ENCODE measurements at regions not wholly inside any gene's neighbourhood (a gene's known extent, or its start where the extent isn't known, plus 50 kb on each side); places are given as distances from the start of the nearest gene placed in this dataset.

- no peak for DNase-seq (ENCODE audit: low spot score)
Measured at GRCh38 chr1:115577513-115577912, 64.3 kb upstream of the VANGL1 start.

- no peak for DNase-seq (ENCODE audit: low spot score)
Measured at GRCh38 chr1:115575661-115576060, 66.1 kb upstream of the VANGL1 start.

DNA sequence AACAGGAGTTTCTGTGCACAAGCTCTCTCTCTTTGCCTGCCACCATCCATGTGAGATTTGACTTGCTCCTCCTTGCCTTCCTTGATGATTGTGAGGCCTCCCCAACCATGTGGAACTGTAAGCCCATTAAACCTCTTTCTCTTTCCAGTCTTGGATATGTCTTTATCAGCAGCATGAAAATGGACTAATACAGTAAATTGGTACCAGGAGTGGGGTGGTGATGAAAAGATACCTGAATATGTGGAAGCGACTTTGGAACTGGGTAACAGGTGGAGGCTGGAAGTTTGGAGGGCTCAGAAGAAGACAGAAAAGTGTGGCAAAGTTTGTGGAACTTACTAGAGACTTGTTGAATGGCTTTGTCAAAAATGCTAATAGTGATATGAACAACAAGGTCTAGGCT, 69.1 kb upstream of the VANGL1 start:
- no peak for DNase-seq (ENCODE audit: low spot score)

GRCh38 chr1:115567431-115567830, 74.3 kb upstream of the VANGL1 start:
- no peak for DNase-seq (ENCODE audit: low spot score)

DNA sequence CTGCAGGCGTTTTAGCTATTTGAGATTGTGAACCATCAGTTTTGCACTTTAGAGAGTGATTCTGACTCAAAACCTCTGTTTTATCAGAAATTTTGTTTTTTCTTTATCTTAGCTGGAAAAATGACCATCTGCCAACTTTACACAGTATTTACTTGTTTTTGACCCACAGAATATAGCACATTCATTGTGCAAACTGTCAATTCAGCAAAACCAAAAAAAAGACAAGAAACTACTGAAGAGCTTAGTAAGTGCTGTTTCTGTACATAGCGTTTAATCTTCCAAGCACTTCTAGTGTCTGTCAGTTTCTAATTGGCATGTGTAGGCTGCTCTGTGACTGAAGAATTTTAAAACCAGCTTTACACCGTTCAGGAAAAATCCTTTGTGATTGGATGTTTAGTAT, 76.0 kb upstream of the VANGL1 start:
- no peak for DNase-seq (ENCODE audit: low spot score)

DNA sequence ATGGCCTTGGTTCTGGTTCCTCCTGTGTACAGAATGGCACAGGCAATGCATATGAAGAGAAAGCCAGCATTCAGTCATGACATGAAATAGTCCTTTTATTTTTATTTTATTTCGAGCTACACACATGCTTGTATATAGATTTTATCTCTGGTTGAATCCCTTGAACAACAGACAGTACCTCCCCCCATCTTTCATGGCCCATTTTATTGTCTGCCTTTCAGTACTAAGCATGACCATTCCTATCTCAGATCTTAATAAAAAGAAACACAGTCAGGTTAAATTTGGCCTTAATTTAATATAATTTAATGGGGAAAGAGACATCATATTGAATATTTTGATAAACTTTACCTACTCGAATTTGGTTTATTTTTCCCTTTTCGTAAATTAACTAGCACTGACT, 76.4 kb upstream of the VANGL1 start:
- no peak for DNase-seq (ENCODE audit: low spot score)

DNA sequence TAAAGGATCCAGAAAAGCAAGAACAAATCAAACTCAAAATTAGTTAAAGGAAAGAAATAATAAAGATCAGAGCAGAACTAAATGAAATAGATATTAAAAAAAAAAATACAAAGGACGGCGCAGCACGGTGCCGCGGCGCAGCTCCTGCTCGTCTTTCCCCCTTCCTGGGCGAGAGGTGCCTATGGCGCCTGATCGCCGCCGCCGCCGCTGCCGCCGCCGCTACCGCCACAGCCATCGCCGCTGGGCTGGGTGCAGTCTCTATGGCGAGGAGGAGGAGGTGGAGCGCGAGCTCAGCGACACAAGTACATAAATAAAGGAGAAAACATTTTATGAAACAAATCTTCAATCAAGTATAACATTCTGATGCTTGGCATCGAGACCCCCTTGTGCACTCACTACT, 77.6 kb upstream of the VANGL1 start:
- DNase-seq (ENCODE audit: low spot score), result no peak

GRCh38 chr1:115560027-115560426, 81.7 kb upstream of the VANGL1 start:
- no peak for DNase-seq (ENCODE audit: low spot score)

GRCh38 chr1:115558275-115558674, 83.5 kb upstream of the VANGL1 start:
- no peak for DNase-seq (ENCODE audit: low spot score)

DNA sequence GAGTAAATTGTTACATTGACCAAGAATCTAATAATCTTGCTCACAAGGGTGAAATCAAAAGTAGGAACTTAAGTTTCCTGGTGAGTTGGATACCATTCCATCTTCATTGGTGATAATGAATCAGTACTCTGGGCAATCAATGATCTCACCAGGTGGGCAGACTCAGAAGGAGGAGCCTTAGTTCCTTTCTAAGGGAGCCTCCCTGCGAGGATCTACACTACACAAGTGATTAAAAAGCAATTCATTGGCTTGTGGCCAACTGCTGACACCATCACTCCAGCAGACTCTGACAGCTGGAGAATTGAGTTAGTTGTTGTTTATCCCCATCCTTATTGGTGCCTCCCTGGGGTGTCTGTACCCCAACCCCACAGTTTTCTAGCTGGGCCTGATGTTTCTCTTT, 84.1 kb upstream of the VANGL1 start:
- DNase-seq (ENCODE audit: low spot score), result no peak

DNA sequence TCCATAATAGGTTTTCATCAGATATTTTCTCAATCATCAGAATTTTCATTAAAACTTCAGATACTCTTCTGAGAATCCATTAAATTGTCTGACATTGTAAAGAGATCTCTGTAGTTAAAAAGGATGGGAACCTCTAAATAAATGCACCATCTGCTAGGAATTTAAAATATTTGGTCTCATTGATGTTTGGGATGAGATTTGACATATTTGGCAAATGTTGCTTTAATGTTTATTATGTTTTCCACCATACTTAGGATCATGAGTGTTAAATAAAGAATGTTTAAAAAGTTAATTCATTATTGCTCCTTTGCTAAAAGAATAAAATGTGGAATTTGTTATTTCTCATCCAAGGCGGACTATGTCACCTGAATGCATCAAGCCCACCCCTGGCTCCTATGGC, 85.5 kb upstream of the VANGL1 start:
- no peak for DNase-seq (ENCODE audit: low spot score)

DNA sequence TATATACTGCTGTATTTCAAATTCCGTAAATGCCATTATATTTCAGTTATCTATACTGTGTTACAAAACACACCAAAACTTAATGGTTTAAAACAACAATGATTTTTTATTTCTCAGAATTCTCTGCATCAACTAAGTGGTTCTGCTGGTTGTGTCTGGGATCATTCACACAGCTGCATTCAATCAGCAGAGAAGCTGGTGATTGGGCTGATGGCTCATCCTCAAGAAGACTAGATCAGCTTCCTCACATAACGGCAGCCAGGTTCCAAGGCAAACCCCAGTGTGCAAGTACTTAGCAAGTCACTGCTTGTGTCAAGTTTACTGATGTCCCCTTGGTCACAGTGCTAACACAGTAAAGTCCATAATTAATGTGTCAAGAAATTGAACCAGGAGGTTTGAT, 86.3 kb upstream of the VANGL1 start:
- no peak for DNase-seq (ENCODE audit: low spot score)

DNA sequence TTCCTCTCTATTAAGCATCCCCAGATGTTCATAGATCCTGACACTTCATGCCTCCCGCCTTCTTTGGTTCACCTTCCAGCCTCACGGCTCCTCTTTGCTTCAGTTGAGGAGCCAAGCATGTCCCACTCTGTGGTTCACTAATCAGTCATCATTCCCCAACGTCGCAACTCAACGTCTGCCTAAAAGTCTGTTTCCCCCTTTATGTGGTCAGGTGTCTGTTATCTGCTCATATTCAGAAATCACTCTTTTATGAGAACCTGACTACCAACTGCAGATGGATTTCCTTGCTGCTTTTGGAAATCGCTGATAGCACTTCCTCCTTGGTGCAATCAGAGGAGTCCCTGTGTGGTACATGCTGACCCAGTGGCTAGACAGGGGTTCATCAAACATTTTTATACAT, 94.1 kb upstream of the VANGL1 start:
- DNase-seq (ENCODE audit: low spot score), result no peak

GRCh38 chr1:115546846-115547245, 94.9 kb upstream of the VANGL1 start:
- no peak for DNase-seq (ENCODE audit: low spot score)

DNA sequence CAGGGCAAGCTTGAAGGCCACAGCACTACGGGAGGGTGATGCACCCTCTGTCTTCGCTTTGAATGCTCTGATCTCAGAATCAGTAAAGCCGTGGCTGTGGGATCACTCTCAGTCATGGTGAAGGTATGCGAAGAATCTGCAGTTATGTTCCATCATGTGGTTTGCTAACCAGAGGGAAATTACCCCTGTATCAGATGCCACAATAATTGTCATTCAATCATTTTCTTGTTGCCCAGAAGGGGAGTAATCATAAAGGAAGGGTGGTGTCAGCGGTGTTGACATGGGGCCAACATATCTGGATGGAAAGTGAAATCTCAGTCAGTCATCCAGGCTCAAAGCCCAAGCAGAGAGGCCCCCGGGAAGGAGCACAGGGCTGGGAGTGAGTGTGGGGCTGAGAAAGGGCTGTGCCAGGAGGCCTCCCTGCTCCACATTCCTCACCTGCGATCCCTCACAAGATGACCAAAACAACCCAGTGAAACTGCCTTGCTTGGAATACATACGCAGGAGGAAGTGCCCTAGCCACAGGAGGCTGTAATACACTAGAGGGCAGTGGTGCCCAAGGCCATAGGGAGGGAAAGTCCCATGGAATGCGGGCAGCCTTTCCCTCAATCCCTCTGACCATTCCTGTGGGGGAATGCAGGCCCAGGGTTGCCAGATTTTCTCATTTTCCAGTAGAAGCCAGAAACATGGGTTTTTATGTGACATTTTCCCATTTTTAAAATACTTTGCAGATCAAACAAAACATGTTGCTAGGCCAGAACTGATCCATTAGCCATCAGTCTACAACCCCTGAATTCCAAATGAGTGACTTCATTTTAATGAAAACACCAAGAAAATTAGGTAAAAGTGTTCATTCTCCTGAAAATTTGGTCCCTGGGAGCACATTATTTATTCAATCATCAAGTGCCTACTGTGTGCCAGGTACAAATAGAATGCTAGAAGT, 95.7 kb upstream of the VANGL1 start:
- peak; percentile 73 for DNase-seq (ENCODE audit: low spot score)

DNA sequence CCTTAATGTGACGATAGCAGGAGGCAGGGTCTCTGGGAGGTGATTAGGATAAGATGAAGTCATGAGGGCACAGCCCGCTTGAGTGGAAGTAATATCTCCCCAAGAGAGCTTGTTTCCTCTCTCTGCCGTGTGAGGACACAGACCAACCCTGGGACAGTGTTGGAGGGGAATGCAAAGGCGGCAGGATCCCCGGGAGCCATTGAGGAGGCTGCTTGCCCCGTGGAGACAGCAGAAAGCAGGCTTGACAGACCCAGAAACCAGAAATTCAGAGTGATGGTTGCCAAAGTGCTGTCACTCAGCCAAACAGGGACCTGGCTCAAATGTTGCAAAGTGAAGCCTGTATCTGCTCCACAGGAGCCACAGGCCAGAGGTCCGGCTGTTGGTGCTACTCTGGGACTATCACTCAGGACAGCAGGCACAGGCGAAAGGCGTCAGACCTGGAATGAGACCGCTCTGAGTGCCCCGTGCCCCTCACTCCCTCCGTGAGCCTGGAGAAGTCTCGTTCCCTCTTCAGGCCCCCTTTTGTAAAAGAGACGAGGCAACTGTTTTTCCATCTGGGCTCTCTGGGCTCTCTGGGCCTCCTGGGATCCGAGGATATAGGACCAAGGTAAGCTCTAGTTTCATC, 96.6 kb upstream of the VANGL1 start:
- DNase-seq (ENCODE audit: low spot score), result no peak

- DNase-seq (ENCODE audit: low spot score), result no peak
Measured at GRCh38 chr1:115544131-115544530, 97.6 kb upstream of the VANGL1 start.

DNA sequence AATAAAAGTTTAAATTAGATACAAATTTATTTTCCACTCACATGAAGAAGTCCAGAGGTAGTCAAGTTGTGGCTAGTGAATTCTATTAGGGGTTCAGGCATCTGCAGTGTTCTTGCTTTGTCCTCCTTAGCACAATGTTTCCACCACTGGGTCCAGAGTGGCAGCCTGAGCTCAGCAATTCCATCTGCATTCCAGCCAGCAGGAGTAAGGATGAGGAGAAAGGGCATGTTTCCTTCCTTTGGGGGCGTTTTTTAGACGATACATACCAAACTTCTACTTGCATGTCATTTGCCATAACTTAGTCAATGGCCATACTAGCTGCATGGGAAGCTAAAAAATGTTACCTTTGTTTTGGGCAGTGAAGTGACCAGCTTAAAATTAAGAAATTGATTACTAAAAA, 98.5 kb upstream of the VANGL1 start:
- no peak for DNase-seq (ENCODE audit: low spot score)

GRCh38 chr1:115539736-115540135, 102.0 kb upstream of the VANGL1 start:
- DNase-seq (ENCODE audit: low spot score), result no peak

DNA sequence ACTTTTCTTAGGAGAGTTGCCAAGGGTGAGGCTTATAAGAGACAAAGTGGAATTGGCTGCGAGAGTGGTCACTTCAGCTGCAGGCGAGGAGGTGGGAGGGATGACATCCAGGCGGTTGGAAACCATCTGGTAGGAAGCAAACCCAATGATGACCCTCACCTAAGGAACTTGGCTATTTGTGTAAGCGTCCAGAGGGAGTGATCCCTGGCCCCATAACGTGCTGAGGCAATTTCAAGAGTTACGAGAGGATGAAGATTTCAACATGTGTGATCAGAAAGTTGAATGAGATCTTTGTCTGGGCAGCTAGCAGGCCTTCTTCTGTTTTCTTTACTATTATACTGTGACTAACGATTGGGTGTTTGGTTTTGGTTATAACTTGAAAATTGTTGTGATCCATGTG, 102.7 kb upstream of the VANGL1 start:
- no peak for DNase-seq (ENCODE audit: low spot score)

GRCh38 chr1:115538579-115538978, 103.2 kb upstream of the VANGL1 start:
- DNase-seq (ENCODE audit: low spot score), result no peak

GRCh38 chr1:115537415-115537814, 104.4 kb upstream of the VANGL1 start:
- DNase-seq (ENCODE audit: low spot score), result no peak

DNA sequence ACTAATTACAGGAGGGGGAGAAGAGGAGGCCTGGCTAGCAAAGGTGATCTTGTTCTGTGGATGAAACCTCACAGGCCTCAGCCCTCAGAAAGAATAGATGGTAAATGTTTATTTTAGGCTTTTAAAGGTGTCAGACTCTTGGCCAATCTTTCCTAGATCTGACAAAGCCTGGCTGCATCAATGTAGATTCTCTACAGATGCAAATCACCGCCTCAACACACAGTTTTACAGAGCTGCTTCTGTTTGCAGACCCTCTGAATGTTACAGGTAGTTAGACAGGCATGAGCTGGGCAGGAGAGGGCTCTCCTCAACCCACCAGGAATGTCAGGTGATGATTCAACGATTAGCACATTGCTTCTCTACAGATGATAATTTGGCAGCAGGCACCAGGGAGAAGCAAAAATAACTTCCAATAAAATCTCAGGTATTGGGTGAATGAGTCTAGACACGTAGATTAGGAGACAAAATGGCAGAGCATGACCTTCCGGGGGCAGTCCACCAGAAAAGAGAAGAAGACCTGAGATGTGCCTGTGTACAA, 105.4 kb upstream of the VANGL1 start:
- DNase-seq (ENCODE audit: low spot score), result no peak
